Fibroblast of lung (primary cell): ENCODE measurements at regions not wholly inside any gene's neighbourhood (a gene's known extent, or its start where the extent isn't known, plus 50 kb on each side); places are given as distances from the start of the nearest gene placed in this dataset.

Experiments used
- DNase-seq, 2 donors: peaks; one replicate each; pipeline versions ENCODE4 v3.0.0 to v3.0.0-alpha.2; 2010; ENCODE audit warnings: low read depth in 2 of 2
- H2AFZ ChIP-seq: 2 replicates; pipeline ENCODE4 v1.5.1; 2012; ENCODE audit warnings: low read length, control low read depth, inconsistent platforms
- H3K27ac ChIP-seq: 2 replicates; pipeline ENCODE4 v1.5.1; 2011; ENCODE audit warnings: low read length, control low read depth; ENCODE audit not compliant: insufficient read depth
- H3K27me3 ChIP-seq: 2 replicates; pipeline ENCODE4 v1.5.1; 2011; ENCODE audit warnings: mild to moderate bottlenecking, low read length; ENCODE audit not compliant: control insufficient read depth, insufficient read depth
- H3K36me3 ChIP-seq: 2 replicates; pipeline ENCODE4 v1.5.1; 2011; ENCODE audit warnings: low read length; ENCODE audit not compliant: control insufficient read depth, insufficient read depth
- H3K4me1 ChIP-seq: 2 replicates; pipeline ENCODE4 v1.5.1; 2011; ENCODE audit warnings: low read length; ENCODE audit not compliant: control insufficient read depth, insufficient read depth; ENCODE audit errors: extremely low read depth
- H3K4me2 ChIP-seq: 2 replicates; pipeline ENCODE4 v1.5.1; 2011; ENCODE audit warnings: low read length, control low read depth; ENCODE audit not compliant: insufficient read depth; ENCODE audit errors: extremely low read depth
- H3K4me3 ChIP-seq, 4 experiments: fragments of 200-600 bp in 1 of 4; sonication (generic) in 1 of 4; replicated peaks in 1 of 4; 2 replicates each; pipeline ENCODE4 v1.5.1; 2011 to 2016; ENCODE audit warnings: low read length in 4 of 4, low read depth in 3 of 4, mild to moderate bottlenecking in 3 of 4, control low read depth in 2 of 4, inconsistent platforms in 1 of 4, mixed read lengths in 1 of 4; ENCODE audit not compliant: insufficient read depth in 1 of 4; ENCODE audit errors: control extremely low read depth in 1 of 4
- H3K79me2 ChIP-seq: 2 replicates; pipeline ENCODE4 v1.5.1; 2012; ENCODE audit warnings: mild to moderate bottlenecking, low read length, inconsistent platforms; ENCODE audit not compliant: control insufficient read depth, insufficient read depth
- H3K9ac ChIP-seq: 2 replicates; pipeline ENCODE4 v1.5.1; 2011; ENCODE audit warnings: mild to moderate bottlenecking, low read length, control low read depth; ENCODE audit not compliant: insufficient read depth
- H3K9me3 ChIP-seq: 2 replicates; pipeline ENCODE4 v1.5.1; 2012; ENCODE audit warnings: low read depth, low read length; ENCODE audit not compliant: control insufficient read depth, insufficient read depth
- H4K20me1 ChIP-seq: 2 replicates; pipeline ENCODE4 v1.5.1; 2011; ENCODE audit warnings: low read length; ENCODE audit not compliant: control insufficient read depth, insufficient read depth; ENCODE audit errors: extremely low read depth
- CTCF ChIP-seq, 2 donors: IDR thresholded peaks in 1 of 2; conservative IDR thresholded peaks in 1 of 2; 1 replicate in 1 of 2; 2 replicates in 1 of 2; pipeline ENCODE4 v1.5.1; 2011 to 2012; ENCODE audit warnings: low read length in 2 of 2, control low read depth in 1 of 2, inconsistent platforms in 1 of 2, low read depth in 1 of 2, mild to moderate bottlenecking in 1 of 2
- EZH2 ChIP-seq: IDR thresholded peaks from 2 replicates; pipeline ENCODE4 v1.5.1; 2012; ENCODE audit warnings: low read length, control low read depth, mild to moderate bottlenecking; ENCODE audit errors: missing control alignments

- H3K27ac ChIP-seq = no peak overlapping the region
- H3K9me3 ChIP-seq = no peaks in the 10 kb centered on the region
- no peaks in the 10 kb centered on the region for H3K36me3 ChIP-seq
- H3K4me2 ChIP-seq = no peak overlapping the region
- H3K79me2 ChIP-seq = no peaks in the 10 kb centered on the region
- TF ChIP-seq CTCF (conservative IDR thresholded peaks at IDR 0.05 in 1 of 2, IDR thresholded peaks at IDR 0.05 in 1 of 2; ENCODE audit: low read depth in 1 of 2, low read length in 2 of 2) = no peak
- TF ChIP-seq EZH2 = no peak
- H2AFZ ChIP-seq = no peak overlapping the region
- no peak overlapping the region for H3K9ac ChIP-seq
- H3K27me3 ChIP-seq = no peaks in the 10 kb centered on the region
- no peak for DNase-seq
- H3K4me3 ChIP-seq = no peak overlapping the region
- no peaks in the 10 kb centered on the region for H3K4me1 ChIP-seq
- H4K20me1 ChIP-seq = no peaks in the 10 kb centered on the region
Observed at GRCh38 chr5:85225388-85225787, 840.7 kb upstream of the EDIL3 start.

- Histone ChIP-seq H3K4me2 (no peak overlapping the region), H2AFZ (no peak overlapping the region), H3K36me3 (no peaks in the 10 kb centered on the region), H3K4me3 (no peak overlapping the region), H4K20me1 (no peaks in the 10 kb centered on the region), H3K9ac (no peak overlapping the region), H3K9me3 (no peaks in the 10 kb centered on the region), H3K27me3 (no peaks in the 10 kb centered on the region), H3K4me1 (no peaks in the 10 kb centered on the region), H3K27ac (no peak overlapping the region), H3K79me2 (no peaks in the 10 kb centered on the region)
- no peak for DNase-seq
- no peak for TF ChIP-seq EZH2
- TF ChIP-seq CTCF (conservative IDR thresholded peaks at IDR 0.05 in 1 of 2, IDR thresholded peaks at IDR 0.05 in 1 of 2; ENCODE audit: low read depth in 1 of 2, low read length in 2 of 2) = no peak
Observed at GRCh38 chr5:85249204-85249603, 864.5 kb upstream of the EDIL3 start.

- Histone ChIP-seq H4K20me1 (no peaks in the 10 kb centered on the region), H3K27ac (no peak overlapping the region), H3K4me3 (no peak overlapping the region), H3K9ac (no peak overlapping the region), H3K4me1 (no peaks in the 10 kb centered on the region), H3K27me3 (no peaks in the 10 kb centered on the region), H3K4me2 (no peak overlapping the region), H3K9me3 (no peaks in the 10 kb centered on the region), H3K79me2 (no peaks in the 10 kb centered on the region), H3K36me3 (no peaks in the 10 kb centered on the region), H2AFZ (no peak overlapping the region)
- TF ChIP-seq CTCF (conservative IDR thresholded peaks at IDR 0.05 in 1 of 2, IDR thresholded peaks at IDR 0.05 in 1 of 2; ENCODE audit: low read depth in 1 of 2, low read length in 2 of 2) = no peak
- no peak for TF ChIP-seq EZH2
- DNase-seq = no peak
Observed at GRCh38 chr5:85263125-85263524, 878.4 kb upstream of the EDIL3 start.
